Skeletal muscle cell (primary cell): ENCODE measurements at regions not wholly inside any gene's neighbourhood (a gene's known extent, or its start where the extent isn't known, plus 50 kb on each side); places are given as distances from the start of the nearest gene placed in this dataset.
A peak's percentile ranks its signal among the peaks of the same experiment; 100 is the strongest.
"Not testable (repeated sequence)": the region's sequence is repeated elsewhere in the genome, so short reads cannot be mapped to it uniquely, and the experiment has no call there.

ENCODE experiments used
- DNase-seq: peaks from one replicate; pipeline ENCODE4 v3.0.0-alpha.2; 2010; ENCODE audit warnings: low read depth
- H3K4me3 ChIP-seq: 2 replicates; pipeline ENCODE4 v1.5.1; 2011; ENCODE audit warnings: low read depth, mild to moderate bottlenecking, control low read depth, low read length, moderate library complexity

GRCh38 chr6:141252828-141253608 is 879.7 kb upstream of the GJE1 start:
- no peak overlapping the region for H3K4me3 ChIP-seq
- peak; percentile 49 for DNase-seq

GRCh38 chr6:141251286-141251685 is 881.4 kb upstream of the GJE1 start:
- no peak overlapping the region for H3K4me3 ChIP-seq
- no peak for DNase-seq

GRCh38 chr6:141248021-141248799 is 884.5 kb upstream of the GJE1 start:
- DNase-seq: no peak
- H3K4me3 ChIP-seq: no peak overlapping the region

- DNase-seq: no peak
- H3K4me3 ChIP-seq: no peak overlapping the region
Measured at GRCh38 chr6:141244366-141244765, 888.4 kb upstream of the GJE1 start.

- H3K4me3 ChIP-seq: no peak overlapping the region
- DNase-seq: no peak
Measured at GRCh38 chr6:141242957-141243356, 889.8 kb upstream of the GJE1 start.

GRCh38 chr6:141229296-141229695 is 903.4 kb upstream of the GJE1 start:
- no peak for DNase-seq
- no peak overlapping the region for H3K4me3 ChIP-seq

GRCh38 chr6:141218583-141218982 is 914.1 kb upstream of the GJE1 start:
- H3K4me3 ChIP-seq: no peak overlapping the region
- no peak for DNase-seq

GRCh38 chr6:141216726-141217125 is 916.0 kb upstream of the GJE1 start:
- DNase-seq: no peak
- no peak overlapping the region for H3K4me3 ChIP-seq

GRCh38 chr6:141212296-141212695 is 920.4 kb upstream of the GJE1 start:
- H3K4me3 ChIP-seq: no peak overlapping the region
- no peak for DNase-seq

- H3K4me3 ChIP-seq: no peak overlapping the region
- DNase-seq: no peak
Measured at GRCh38 chr6:141211845-141212244, 920.9 kb upstream of the GJE1 start.

- DNase-seq: no peak
- no peak overlapping the region for H3K4me3 ChIP-seq
Measured at GRCh38 chr6:141210901-141211300, 921.8 kb upstream of the GJE1 start.

- H3K4me3 ChIP-seq: no peak overlapping the region
- no peak for DNase-seq
Measured at GRCh38 chr6:141209890-141210289, 922.8 kb upstream of the GJE1 start.

GRCh38 chr6:141208101-141208500 is 924.6 kb upstream of the GJE1 start:
- H3K4me3 ChIP-seq: no peak overlapping the region
- no peak for DNase-seq

GRCh38 chr6:141203902-141204575 is 928.7 kb upstream of the GJE1 start:
- peak; percentile 80 for DNase-seq
- H3K4me3 ChIP-seq: no peak overlapping the region

- peak; percentile 26 for DNase-seq
- H3K4me3 ChIP-seq: no peak overlapping the region
Measured at GRCh38 chr6:141202626-141203025, 930.1 kb upstream of the GJE1 start.

GRCh38 chr6:141199074-141199473 is 933.7 kb upstream of the GJE1 start:
- no peak overlapping the region for H3K4me3 ChIP-seq
- peak; percentile 17 for DNase-seq

- no peak overlapping the region for H3K4me3 ChIP-seq
- no peak for DNase-seq
Measured at GRCh38 chr6:141195251-141195832, 937.4 kb upstream of the GJE1 start.

GRCh38 chr6:141183368-141183767 is 949.4 kb upstream of the GJE1 start:
- H3K4me3 ChIP-seq: no peak overlapping the region
- no peak for DNase-seq

GRCh38 chr6:141175458-141175857 is 957.3 kb upstream of the GJE1 start:
- not testable (repeated sequence) for H3K4me3 ChIP-seq, DNase-seq

GRCh38 chr6:141174932-141175331 is 957.8 kb upstream of the GJE1 start:
- DNase-seq: no peak

More at GRCh38 chr6:141174932-141175331, 957.8 kb upstream of the GJE1 start:
- H3K4me3 ChIP-seq: no peak overlapping the region
